ENCODE measurements at regions not wholly inside any gene's neighbourhood (a gene's known extent, or its start where the extent isn't known, plus 50 kb on each side); places are given as distances from the start of the nearest gene placed in this dataset.

GRCh38 chr17:33511670-33512069, 218.6 kb upstream of the ASIC2 start:
- no peak for TF ChIP-seq CTCF (IDR thresholded peaks at IDR 0.05)
- no peak for TF ChIP-seq POLR2A (IDR thresholded peaks at IDR 0.05)
